Kidney (tissue), 13 donors: ENCODE measurements at regions not wholly inside any gene's neighbourhood (a gene's known extent, or its start where the extent isn't known, plus 50 kb on each side); places are given as distances from the start of the nearest gene placed in this dataset.
A peak's percentile ranks its signal among the peaks of the same experiment; 100 is the strongest.
"Not testable (repeated sequence)": the region's sequence is repeated elsewhere in the genome, so short reads cannot be mapped to it uniquely, and the experiment has no call there.

ENCODE experiments used
- DNase-seq, 5 donors: peaks; one replicate each; pipeline ENCODE4 v3.0.0-alpha.2; 2013 to 2020
- FAIRE-seq: peaks from 2 replicates; lab custom pipeline; 2012; peaks lifted over from hg19 to GRCh38; lab: Jason Lieb, UNC
- H3K27ac ChIP-seq, 2 donors: one replicate each; pipeline ENCODE4 v1.7.0; 2013; ENCODE audit warnings: low read depth in 2 of 2, low read length in 2 of 2, inconsistent platforms in 1 of 2
- H3K27me3 ChIP-seq: one replicate; pipeline ENCODE4 v1.7.1; 2013; ENCODE audit warnings: low read length, inconsistent platforms; ENCODE audit not compliant: control insufficient read depth, insufficient read depth
- H3K36me3 ChIP-seq, 3 donors: one replicate each; pipeline versions ENCODE4 v1.7.0 to v1.7.1; 2013; ENCODE audit warnings: low read length in 3 of 3, control low read depth in 1 of 3, inconsistent platforms in 1 of 3; ENCODE audit not compliant: insufficient read depth in 3 of 3, control insufficient read depth in 2 of 3
- H3K4me1 ChIP-seq, 3 donors: one replicate each; pipeline versions ENCODE4 v1.7.0 to v1.7.1; 2013; ENCODE audit warnings: low read length in 3 of 3, inconsistent platforms in 1 of 3, low read depth in 1 of 3; ENCODE audit not compliant: control insufficient read depth in 2 of 3, insufficient read depth in 2 of 3
- H3K4me3 ChIP-seq, 3 donors: one replicate each; pipeline versions ENCODE4 v1.7.0 to v1.8.1; 2013; ENCODE audit warnings: low read length in 3 of 3, control low read depth in 1 of 3, inconsistent platforms in 1 of 3
- H3K9ac ChIP-seq, 3 donors: one replicate each; pipeline versions ENCODE4 v1.7.0 to v1.7.1; 2013; ENCODE audit warnings: low read length in 3 of 3, control low read depth in 1 of 3, inconsistent platforms in 1 of 3
- H3K9me3 ChIP-seq, 3 donors: one replicate each; pipeline versions ENCODE4 v1.7.0 to v1.7.1; 2013; ENCODE audit warnings: low read length in 3 of 3, control low read depth in 1 of 3, inconsistent platforms in 1 of 3; ENCODE audit not compliant: control insufficient read depth in 2 of 3, insufficient read depth in 1 of 3
- intact Hi-C: fragments of 100-400 bp; cut with DNase I; formaldehyde crosslinking; loops from one replicate; pipeline ENCODE4 v1.11.1; 2022
- TF ChIP-seq, protein P1 (sequence below): IDR thresholded peaks from 3 replicates; pipeline ENCODE4 v1.5.1; 2012; ENCODE audit warnings: mild to moderate bottlenecking, moderate library complexity, borderline replicate concordance; ENCODE audit not compliant: insufficient read depth; ENCODE audit errors: extremely low read depth
- donor health status: control.
- donor health status: control.
- donor health status: control.
- donor health status: control.
- donor health status: control.
- donor health status: DM: yes; HTN: yes; CAD: no.
- donor health status: Normal renal cell carcinoma (clear cell type).

- Histone ChIP-seq H3K4me1 (no peaks in the 10 kb centered on the region), H3K9me3 (no peaks in the 10 kb centered on the region), H3K36me3 (no peaks in the 10 kb centered on the region), H3K9ac (no peak overlapping the region), H3K27me3 (no peaks in the 10 kb centered on the region), H3K27ac (no peak overlapping the region), H3K4me3 (no peak overlapping the region)
- intact Hi-C loops = no loop called here
- TF ChIP-seq, protein P1, sequence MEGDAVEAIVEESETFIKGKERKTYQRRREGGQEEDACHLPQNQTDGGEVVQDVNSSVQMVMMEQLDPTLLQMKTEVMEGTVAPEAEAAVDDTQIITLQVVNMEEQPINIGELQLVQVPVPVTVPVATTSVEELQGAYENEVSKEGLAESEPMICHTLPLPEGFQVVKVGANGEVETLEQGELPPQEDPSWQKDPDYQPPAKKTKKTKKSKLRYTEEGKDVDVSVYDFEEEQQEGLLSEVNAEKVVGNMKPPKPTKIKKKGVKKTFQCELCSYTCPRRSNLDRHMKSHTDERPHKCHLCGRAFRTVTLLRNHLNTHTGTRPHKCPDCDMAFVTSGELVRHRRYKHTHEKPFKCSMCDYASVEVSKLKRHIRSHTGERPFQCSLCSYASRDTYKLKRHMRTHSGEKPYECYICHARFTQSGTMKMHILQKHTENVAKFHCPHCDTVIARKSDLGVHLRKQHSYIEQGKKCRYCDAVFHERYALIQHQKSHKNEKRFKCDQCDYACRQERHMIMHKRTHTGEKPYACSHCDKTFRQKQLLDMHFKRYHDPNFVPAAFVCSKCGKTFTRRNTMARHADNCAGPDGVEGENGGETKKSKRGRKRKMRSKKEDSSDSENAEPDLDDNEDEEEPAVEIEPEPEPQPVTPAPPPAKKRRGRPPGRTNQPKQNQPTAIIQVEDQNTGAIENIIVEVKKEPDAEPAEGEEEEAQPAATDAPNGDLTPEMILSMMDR = no peak
- DNase-seq (no peak), FAIRE-seq (no peak)
Observed at GRCh38 chrX:65093658-65094057, 117.4 kb upstream of the ZC4H2 start.

DNA sequence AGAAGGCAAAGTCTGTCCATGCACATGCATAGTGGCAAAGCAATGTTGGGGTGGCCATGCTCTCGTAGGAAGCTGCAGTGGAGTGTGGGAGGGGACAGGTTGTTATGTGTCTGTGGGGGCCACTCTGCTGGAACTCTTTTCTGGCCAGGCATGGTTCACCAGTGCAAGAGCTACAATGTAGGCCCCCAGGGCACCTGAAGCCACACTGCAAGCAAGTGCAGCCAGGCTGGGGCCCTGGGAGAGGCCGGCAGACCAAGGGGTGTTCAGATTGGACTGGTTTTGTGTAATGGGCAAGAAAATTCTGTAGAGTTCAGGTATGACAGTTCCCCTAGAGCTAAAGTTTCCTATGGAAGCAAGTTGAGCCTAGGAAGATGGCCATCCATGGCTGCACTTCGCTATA, 97.0 kb upstream of the ZC4H2 start:
- Histone ChIP-seq H3K27me3 (no peaks in the 10 kb centered on the region), H3K9me3 (no peaks in the 10 kb centered on the region), H3K36me3 (no peaks in the 10 kb centered on the region), H3K4me3 (no peak overlapping the region), H3K27ac (no peak overlapping the region), H3K4me1 (no peaks in the 10 kb centered on the region), H3K9ac (no peak overlapping the region)
- intact Hi-C loops = no loop called here
- no peak for FAIRE-seq
- TF ChIP-seq, protein P1 = no peak
- DNase-seq = no peak

- TF ChIP-seq, protein P1 = no peak
- H3K9ac ChIP-seq = no peak overlapping the region
- no peaks in the 10 kb centered on the region for H3K36me3 ChIP-seq
- no peaks in the 10 kb centered on the region for H3K9me3 ChIP-seq
- DNase-seq = no peak
- no peaks in the 10 kb centered on the region for H3K27me3 ChIP-seq
- H3K4me3 ChIP-seq = no peak overlapping the region
- intact Hi-C loops = no loop called here
- no peak overlapping the region for H3K27ac ChIP-seq
- no peaks in the 10 kb centered on the region for H3K4me1 ChIP-seq
- no peak for FAIRE-seq
Observed at GRCh38 chrX:65072590-65072989, 96.3 kb upstream of the ZC4H2 start.

GRCh38 chrX:65058626-65059025, 82.4 kb upstream of the ZC4H2 start:
- intact Hi-C loops, H3K4me1 ChIP-seq, H3K9me3 ChIP-seq, H3K4me3 ChIP-seq, FAIRE-seq, H3K36me3 ChIP-seq, H3K9ac ChIP-seq, H3K27ac ChIP-seq, H3K27me3 ChIP-seq: not testable (repeated sequence)
- DNase-seq = peak in 1 of 5 donors; percentile 43
